ENCODE measurements at regions not wholly inside any gene's neighbourhood (a gene's known extent, or its start where the extent isn't known, plus 50 kb on each side); places are given as distances from the start of the nearest gene placed in this dataset.

- Histone ChIP-seq H3K4me3 (ENCODE audit: control insufficient read depth in 2 of 3, extremely low read depth in 1 of 3, insufficient read depth in 2 of 3, low read depth in 1 of 3, low read length in 3 of 3) (no peak overlapping the region), H3K9me1 (ENCODE audit: control insufficient read depth, extremely low read depth, insufficient read depth, low read length) (no peaks in the 10 kb centered on the region), H4K20me1 (ENCODE audit: control insufficient read depth, extremely low read depth, insufficient read depth, low read length) (no peaks in the 10 kb centered on the region), H2AFZ (ENCODE audit: control insufficient read depth, low read length) (no peak overlapping the region), H3K4me1 (ENCODE audit: control insufficient read depth, extremely low read depth, insufficient read depth, low read length) (peaks cover 7% of the 10 kb centered on the region), H3K79me2 (ENCODE audit: control insufficient read depth, insufficient read depth, low read length) (no peaks in the 10 kb centered on the region), H3K36me3 (ENCODE audit: control insufficient read depth in 2 of 2, extremely low read depth in 1 of 2, insufficient read depth in 2 of 2, low read length in 2 of 2) (no peaks in the 10 kb centered on the region), H3K9ac (ENCODE audit: control insufficient read depth, extremely low read depth, insufficient read depth, low read length) (no peak overlapping the region), H3K27ac (ENCODE audit: control insufficient read depth, insufficient read depth, low read length) (no peak overlapping the region), H3K9me3 (ENCODE audit: control insufficient read depth, low read depth, low read length) (no peaks in the 10 kb centered on the region), H3K4me2 (ENCODE audit: control insufficient read depth, extremely low read depth, insufficient read depth, low read depth, low read length) (no peak overlapping the region), H3K27me3 (ENCODE audit: control insufficient read depth, extremely low read depth, insufficient read depth, low read length) (no peaks in the 10 kb centered on the region)
- FAIRE-seq: no peak
- dilution Hi-C loops (cut with MboI; ENCODE audit: extremely low pct_ligation_motif_present, low sequenced_read_pairs): no loop called here
- TF ChIP-seq, protein P1, sequence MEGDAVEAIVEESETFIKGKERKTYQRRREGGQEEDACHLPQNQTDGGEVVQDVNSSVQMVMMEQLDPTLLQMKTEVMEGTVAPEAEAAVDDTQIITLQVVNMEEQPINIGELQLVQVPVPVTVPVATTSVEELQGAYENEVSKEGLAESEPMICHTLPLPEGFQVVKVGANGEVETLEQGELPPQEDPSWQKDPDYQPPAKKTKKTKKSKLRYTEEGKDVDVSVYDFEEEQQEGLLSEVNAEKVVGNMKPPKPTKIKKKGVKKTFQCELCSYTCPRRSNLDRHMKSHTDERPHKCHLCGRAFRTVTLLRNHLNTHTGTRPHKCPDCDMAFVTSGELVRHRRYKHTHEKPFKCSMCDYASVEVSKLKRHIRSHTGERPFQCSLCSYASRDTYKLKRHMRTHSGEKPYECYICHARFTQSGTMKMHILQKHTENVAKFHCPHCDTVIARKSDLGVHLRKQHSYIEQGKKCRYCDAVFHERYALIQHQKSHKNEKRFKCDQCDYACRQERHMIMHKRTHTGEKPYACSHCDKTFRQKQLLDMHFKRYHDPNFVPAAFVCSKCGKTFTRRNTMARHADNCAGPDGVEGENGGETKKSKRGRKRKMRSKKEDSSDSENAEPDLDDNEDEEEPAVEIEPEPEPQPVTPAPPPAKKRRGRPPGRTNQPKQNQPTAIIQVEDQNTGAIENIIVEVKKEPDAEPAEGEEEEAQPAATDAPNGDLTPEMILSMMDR (optimal IDR thresholded peaks at IDR 0.05 in 1 of 3, IDR thresholded peaks at IDR 0.05 in 1 of 3, conservative IDR thresholded peaks at IDR 0.05 in 1 of 3; ENCODE audit: extremely low read depth in 1 of 3, insufficient read depth in 2 of 3, low read length in 3 of 3): no peak
- TF ChIP-seq EZH2 (IDR thresholded peaks at IDR 0.05; ENCODE audit: low read length): no peak
- no peak for DNase-seq (ENCODE audit: low read depth, low spot score)
Observed at GRCh38 chr3:171939578-171939977, 96.4 kb downstream of the TMEM212 start.

DNA sequence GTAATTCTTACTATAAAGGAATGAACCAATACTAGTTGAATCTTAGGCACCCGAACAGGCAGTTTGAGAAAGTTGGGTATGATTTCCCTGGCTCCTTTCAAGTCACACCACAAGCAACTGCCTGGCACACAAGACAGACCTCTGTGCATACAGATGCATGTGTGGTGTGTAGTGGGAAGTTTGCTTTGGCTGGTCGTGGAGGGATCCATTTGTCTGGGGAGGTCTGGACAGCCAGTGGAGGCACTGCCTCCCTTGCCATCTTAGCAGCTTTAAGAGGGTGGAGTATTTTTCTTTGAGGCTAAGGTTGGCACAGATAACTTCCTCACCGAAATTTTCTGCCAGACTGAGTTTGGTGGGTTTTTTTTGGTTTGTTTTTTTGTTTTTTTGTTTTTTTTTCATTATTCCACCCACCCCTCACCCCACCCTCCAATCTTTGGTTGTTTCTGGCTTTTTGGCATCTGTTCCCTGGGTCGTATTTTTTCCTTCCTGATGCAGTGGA, 97.1 kb downstream of the TMEM212 start:
- Histone ChIP-seq H3K4me2 (ENCODE audit: control insufficient read depth, extremely low read depth, insufficient read depth, low read depth, low read length) (no peak overlapping the region), H3K4me1 (ENCODE audit: control insufficient read depth, extremely low read depth, insufficient read depth, low read length) (peaks cover 7% of the 10 kb centered on the region), H3K79me2 (ENCODE audit: control insufficient read depth, insufficient read depth, low read length) (no peaks in the 10 kb centered on the region), H3K4me3 (ENCODE audit: control insufficient read depth in 2 of 3, extremely low read depth in 1 of 3, insufficient read depth in 2 of 3, low read depth in 1 of 3, low read length in 3 of 3) (no peak overlapping the region), H3K9ac (ENCODE audit: control insufficient read depth, extremely low read depth, insufficient read depth, low read length) (no peak overlapping the region), H3K36me3 (ENCODE audit: control insufficient read depth in 2 of 2, extremely low read depth in 1 of 2, insufficient read depth in 2 of 2, low read length in 2 of 2) (no peaks in the 10 kb centered on the region), H2AFZ (ENCODE audit: control insufficient read depth, low read length) (no peak overlapping the region), H3K27me3 (ENCODE audit: control insufficient read depth, extremely low read depth, insufficient read depth, low read length) (no peaks in the 10 kb centered on the region), H4K20me1 (ENCODE audit: control insufficient read depth, extremely low read depth, insufficient read depth, low read length) (no peaks in the 10 kb centered on the region), H3K9me1 (ENCODE audit: control insufficient read depth, extremely low read depth, insufficient read depth, low read length) (no peaks in the 10 kb centered on the region), H3K27ac (ENCODE audit: control insufficient read depth, insufficient read depth, low read length) (no peak overlapping the region), H3K9me3 (ENCODE audit: control insufficient read depth, low read depth, low read length) (no peaks in the 10 kb centered on the region)
- no peak for DNase-seq (ENCODE audit: low read depth, low spot score)
- TF ChIP-seq, protein P1 (optimal IDR thresholded peaks at IDR 0.05 in 1 of 3, IDR thresholded peaks at IDR 0.05 in 1 of 3, conservative IDR thresholded peaks at IDR 0.05 in 1 of 3; ENCODE audit: extremely low read depth in 1 of 3, insufficient read depth in 2 of 3, low read length in 3 of 3): no peak
- TF ChIP-seq EZH2 (IDR thresholded peaks at IDR 0.05; ENCODE audit: low read length): no peak
- dilution Hi-C loops (cut with MboI; ENCODE audit: extremely low pct_ligation_motif_present, low sequenced_read_pairs): no loop called here
- FAIRE-seq: no peak

Data from keratinocyte (primary cell).